NCI-H1694 (cell line): ENCODE measurements at regions not wholly inside any gene's neighbourhood (a gene's known extent, or its start where the extent isn't known, plus 50 kb on each side); places are given as distances from the start of the nearest gene placed in this dataset.
A peak's percentile ranks its signal among the peaks of the same experiment; 100 is the strongest.

Experiments used
- DNase-seq: peaks from one replicate; lab custom pipeline; 2025; lab: John Stamatoyannopoulos, UW

GRCh38 chr13:103194871-103195270 is 128.7 kb upstream of the SLC10A2 start:
- no peak for DNase-seq

GRCh38 chr13:103192511-103193135 is 126.4 kb upstream of the SLC10A2 start:
- no peak for DNase-seq

- no peak for DNase-seq
These were observed 124.6 kb upstream of the SLC10A2 start for GRCh38 chr13:103190841-103191240.

GRCh38 chr13:103188713-103189326 is 122.6 kb upstream of the SLC10A2 start:
- peak; percentile 22 for DNase-seq

- no peak for DNase-seq
These were observed 121.5 kb upstream of the SLC10A2 start for GRCh38 chr13:103187721-103188156.

- no peak for DNase-seq
These were observed 118.2 kb upstream of the SLC10A2 start for GRCh38 chr13:103184413-103184812.

- DNase-seq, result peak; percentile 34
These were observed 113.0 kb upstream of the SLC10A2 start for GRCh38 chr13:103178986-103179943.

- no peak for DNase-seq
These were observed 108.7 kb upstream of the SLC10A2 start for GRCh38 chr13:103174966-103175365.

GRCh38 chr13:103168901-103169508 is 102.8 kb upstream of the SLC10A2 start:
- no peak for DNase-seq

GRCh38 chr13:103164251-103164650 is 98.0 kb upstream of the SLC10A2 start:
- no peak for DNase-seq

GRCh38 chr13:103161476-103161875 is 95.3 kb upstream of the SLC10A2 start:
- DNase-seq, result no peak

- DNase-seq, result no peak
These were observed 91.4 kb upstream of the SLC10A2 start for GRCh38 chr13:103157434-103158145.

GRCh38 chr13:103157016-103157415 is 90.8 kb upstream of the SLC10A2 start:
- no peak for DNase-seq

- DNase-seq, result no peak
These were observed 90.3 kb upstream of the SLC10A2 start for GRCh38 chr13:103156346-103156998.

- DNase-seq, result no peak
These were observed 87.2 kb upstream of the SLC10A2 start for GRCh38 chr13:103153466-103153865.

- DNase-seq, result no peak
These were observed 81.7 kb upstream of the SLC10A2 start for GRCh38 chr13:103147961-103148360.

- no peak for DNase-seq
These were observed 79.2 kb upstream of the SLC10A2 start for GRCh38 chr13:103145442-103145841.

GRCh38 chr13:103143432-103143831 is 77.2 kb upstream of the SLC10A2 start:
- DNase-seq, result no peak

GRCh38 chr13:103142151-103142550 is 75.9 kb upstream of the SLC10A2 start:
- no peak for DNase-seq

- peak; percentile 20 for DNase-seq
These were observed 73.9 kb upstream of the SLC10A2 start for GRCh38 chr13:103140001-103140671.

GRCh38 chr13:103134271-103134670 is 68.1 kb upstream of the SLC10A2 start:
- DNase-seq, result no peak
